ENCODE measurements at regions not wholly inside any gene's neighbourhood (a gene's known extent, or its start where the extent isn't known, plus 50 kb on each side); places are given as distances from the start of the nearest gene placed in this dataset.
"Not testable (repeated sequence)": the region's sequence is repeated elsewhere in the genome, so short reads cannot be mapped to it uniquely, and the experiment has no call there.

GRCh38 chr1:104291156-104291555 lies 541.5 kb downstream of the AMY1C start:
- no peak overlapping the region for H3K4me3 ChIP-seq (ENCODE audit: low read depth, low read length)

GRCh38 chr1:104294259-104294658 lies 544.6 kb downstream of the AMY1C start:
- no peak overlapping the region for H3K4me3 ChIP-seq (ENCODE audit: low read depth, low read length)

- H3K4me3 ChIP-seq (ENCODE audit: low read depth, low read length): no peak overlapping the region
Observed at GRCh38 chr1:104295511-104295910, 545.8 kb downstream of the AMY1C start.

- H3K4me3 ChIP-seq (ENCODE audit: low read depth, low read length): no peak overlapping the region
Observed at GRCh38 chr1:104309673-104310072, 560.0 kb downstream of the AMY1C start.

- H3K4me3 ChIP-seq (ENCODE audit: low read depth, low read length): no peak overlapping the region
Observed at GRCh38 chr1:104315823-104316222, 566.1 kb downstream of the AMY1C start.

- H3K4me3 ChIP-seq (ENCODE audit: low read depth, low read length): no peak overlapping the region
Observed at GRCh38 chr1:104322131-104322530, 572.4 kb downstream of the AMY1C start.

- H3K4me3 ChIP-seq (ENCODE audit: low read depth, low read length): no peak overlapping the region
Observed at GRCh38 chr1:104329278-104329677, 579.6 kb downstream of the AMY1C start.

GRCh38 chr1:104331763-104332162 lies 582.1 kb downstream of the AMY1C start:
- no peak overlapping the region for H3K4me3 ChIP-seq (ENCODE audit: low read depth, low read length)

- H3K4me3 ChIP-seq (ENCODE audit: low read depth, low read length): not testable (repeated sequence)
Observed at GRCh38 chr1:104337927-104338326, 588.2 kb downstream of the AMY1C start.

GRCh38 chr1:104341944-104342343 lies 592.2 kb downstream of the AMY1C start:
- H3K4me3 ChIP-seq (ENCODE audit: low read depth, low read length): no peak overlapping the region

GRCh38 chr1:104348277-104348676 lies 598.6 kb downstream of the AMY1C start:
- no peak overlapping the region for H3K4me3 ChIP-seq (ENCODE audit: low read depth, low read length)

GRCh38 chr1:104353580-104353979 lies 603.9 kb downstream of the AMY1C start:
- H3K4me3 ChIP-seq (ENCODE audit: low read depth, low read length): no peak overlapping the region

GRCh38 chr1:104358086-104358485 lies 608.4 kb downstream of the AMY1C start:
- H3K4me3 ChIP-seq (ENCODE audit: low read depth, low read length): no peak overlapping the region

- no peak overlapping the region for H3K4me3 ChIP-seq (ENCODE audit: low read depth, low read length)
Observed at GRCh38 chr1:104358621-104359020, 608.9 kb downstream of the AMY1C start.

GRCh38 chr1:104378414-104378813 lies 628.7 kb downstream of the AMY1C start:
- no peak overlapping the region for H3K4me3 ChIP-seq (ENCODE audit: low read depth, low read length)

- H3K4me3 ChIP-seq (ENCODE audit: low read depth, low read length): no peak overlapping the region
Observed at GRCh38 chr1:104380003-104380402, 630.3 kb downstream of the AMY1C start.

GRCh38 chr1:104387716-104388508 lies 638.2 kb downstream of the AMY1C start:
- H3K4me3 ChIP-seq (ENCODE audit: low read depth, low read length): no peak overlapping the region

- H3K4me3 ChIP-seq (ENCODE audit: low read depth, low read length): no peak overlapping the region
Observed at GRCh38 chr1:104392552-104392951, 642.9 kb downstream of the AMY1C start.

- no peak overlapping the region for H3K4me3 ChIP-seq (ENCODE audit: low read depth, low read length)
Observed at GRCh38 chr1:104402178-104402577, 652.5 kb downstream of the AMY1C start.

- H3K4me3 ChIP-seq (ENCODE audit: low read depth, low read length): no peak overlapping the region
Observed at GRCh38 chr1:104403883-104404282, 654.2 kb downstream of the AMY1C start.

GRCh38 chr1:104406728-104407127 lies 657.0 kb downstream of the AMY1C start:
- H3K4me3 ChIP-seq (ENCODE audit: low read depth, low read length): no peak overlapping the region

GRCh38 chr1:104408268-104408667 lies 658.6 kb downstream of the AMY1C start:
- no peak overlapping the region for H3K4me3 ChIP-seq (ENCODE audit: low read depth, low read length)

GRCh38 chr1:104435255-104435654 lies 685.6 kb downstream of the AMY1C start:
- H3K4me3 ChIP-seq (ENCODE audit: low read depth, low read length): no peak overlapping the region
